CD4-positive, CD25-positive, alpha-beta regulatory T cell (primary cell): ENCODE measurements at regions not wholly inside any gene's neighbourhood (a gene's known extent, or its start where the extent isn't known, plus 50 kb on each side); places are given as distances from the start of the nearest gene placed in this dataset.
"Not testable (repeated sequence)": the region's sequence is repeated elsewhere in the genome, so short reads cannot be mapped to it uniquely, and the experiment has no call there.

Experiments used
- ATAC-seq, 2 donors: fragments of 150-1000 bp; cut with Tn5 transposase; one replicate each; pipeline ENCODE4 v1.10.0; 2021; ENCODE audit warnings: low read depth in 2 of 2, moderate number of reproducible peaks in 2 of 2, moderate library complexity in 1 of 2
- DNase-seq, 3 donors: peaks; one replicate each; pipeline versions ENCODE4 v3.0.0 to v3.0.0-alpha.2; 2012 to 2022; ENCODE audit warnings: mixed read lengths in 1 of 3
- H3K27ac ChIP-seq: one replicate; pipeline ENCODE4 v1.7.0; 2013; ENCODE audit warnings: mild to moderate bottlenecking, low read length; ENCODE audit not compliant: insufficient read depth, poor library complexity, severe bottlenecking
- H3K27me3 ChIP-seq: one replicate; pipeline ENCODE4 v1.7.0; 2013; ENCODE audit warnings: low read length; ENCODE audit not compliant: control insufficient read depth, insufficient read depth
- H3K36me3 ChIP-seq: one replicate; pipeline ENCODE4 v1.7.0; 2013; ENCODE audit warnings: mild to moderate bottlenecking, low read length, moderate library complexity; ENCODE audit not compliant: control insufficient read depth, insufficient read depth
- H3K4me1 ChIP-seq: 2 replicates; pipeline ENCODE4 v1.7.0; 2013; ENCODE audit warnings: mild to moderate bottlenecking, low read length; ENCODE audit not compliant: insufficient read depth, control insufficient read depth, poor library complexity, severe bottlenecking
- H3K4me3 ChIP-seq: one replicate; pipeline ENCODE4 v1.7.0; 2013; ENCODE audit warnings: low read depth, mild to moderate bottlenecking, low read length, moderate library complexity
- H3K9me3 ChIP-seq, 2 experiments: 1 replicate in 1 of 2; 2 replicates in 1 of 2; pipeline ENCODE4 v1.7.0; 2013; ENCODE audit warnings: low read length in 2 of 2, mild to moderate bottlenecking in 1 of 2, moderate library complexity in 1 of 2; ENCODE audit not compliant: control insufficient read depth in 2 of 2
- H3K27ac Mint-ChIP-seq, 3 donors: one replicate each; pipeline ENCODE4 v1.8.0; 2020 to 2022; ENCODE audit warnings: mild to moderate bottlenecking in 3 of 3, mixed read lengths in 3 of 3, moderate library complexity in 2 of 3
- H3K27me3 Mint-ChIP-seq: one replicate; pipeline ENCODE4 v1.8.0; 2022; ENCODE audit warnings: mild to moderate bottlenecking, mixed read lengths
- H3K36me3 Mint-ChIP-seq: one replicate; pipeline ENCODE4 v1.8.0; 2020; ENCODE audit warnings: mixed read lengths
- H3K4me1 Mint-ChIP-seq, 4 donors: one replicate each; pipeline ENCODE4 v1.8.0; 2020 to 2022; ENCODE audit warnings: mixed read lengths in 4 of 4, mild to moderate bottlenecking in 1 of 4
- H3K4me3 Mint-ChIP-seq, 4 donors: one replicate each; pipeline ENCODE4 v1.8.0; 2020 to 2022; ENCODE audit warnings: mild to moderate bottlenecking in 4 of 4, mixed read lengths in 4 of 4, moderate library complexity in 3 of 4
- H3K9me3 Mint-ChIP-seq, 7 donors: one replicate each; pipeline ENCODE4 v1.8.0; 2020 to 2022; ENCODE audit warnings: mixed read lengths in 7 of 7, mild to moderate bottlenecking in 3 of 7, moderate library complexity in 2 of 7

GRCh38 chr1:222195857-222196256, 352.0 kb downstream of the HHIPL2 start:
- no peak overlapping the region for H3K27ac Mint-ChIP-seq
- no peak for ATAC-seq
- Histone ChIP-seq H3K36me3 (no peaks in the 10 kb centered on the region), H3K27ac (no peak overlapping the region), H3K9me3 (no peaks in the 10 kb centered on the region), H3K27me3 (peaks cover 2% of the 10 kb centered on the region), H3K4me1 (no peaks in the 10 kb centered on the region), H3K4me3 (no peak overlapping the region)
- H3K4me1 Mint-ChIP-seq, result no peaks in the 10 kb centered on the region
- no peak for DNase-seq
- peaks cover 0 to 7% (median 0%) of the 10 kb centered on the region in 7 donors for H3K9me3 Mint-ChIP-seq
- peaks cover 6% of the 10 kb centered on the region for H3K36me3 Mint-ChIP-seq
- no peak overlapping the region for H3K4me3 Mint-ChIP-seq
- no peaks in the 10 kb centered on the region for H3K27me3 Mint-ChIP-seq

GRCh38 chr1:222189218-222189617, 358.7 kb downstream of the HHIPL2 start:
- no peak for ATAC-seq
- H3K36me3 Mint-ChIP-seq, result peaks cover 6% of the 10 kb centered on the region
- Histone ChIP-seq H3K27ac (no peak overlapping the region), H3K4me3 (no peak overlapping the region), H3K27me3 (no peaks in the 10 kb centered on the region), H3K9me3 (no peaks in the 10 kb centered on the region), H3K36me3 (no peaks in the 10 kb centered on the region), H3K4me1 (no peaks in the 10 kb centered on the region)
- H3K4me3 Mint-ChIP-seq, result no peak overlapping the region
- H3K9me3 Mint-ChIP-seq, result peaks cover 0 to 7% (median 0%) of the 10 kb centered on the region in 7 donors
- H3K27me3 Mint-ChIP-seq, result no peaks in the 10 kb centered on the region
- no peak for DNase-seq
- no peak overlapping the region for H3K27ac Mint-ChIP-seq
- no peaks in the 10 kb centered on the region for H3K4me1 Mint-ChIP-seq

- H3K36me3 ChIP-seq, result no peaks in the 10 kb centered on the region
- Mint-ChIP-seq H3K9me3 (peaks cover 0 to 7% (median 0%) of the 10 kb centered on the region in 7 donors), H3K36me3 (peaks cover 6% of the 10 kb centered on the region), H3K4me1 (no peaks in the 10 kb centered on the region), H3K27ac (no peak overlapping the region), H3K4me3 (no peak overlapping the region), H3K27me3 (peaks cover 3% of the 10 kb centered on the region)
- no peak overlapping the region for H3K4me3 ChIP-seq
- DNase-seq (no peak), ATAC-seq (no peak)
- H3K27me3 ChIP-seq, result no peaks in the 10 kb centered on the region
- H3K9me3 ChIP-seq, result no peaks in the 10 kb centered on the region
- no peaks in the 10 kb centered on the region for H3K4me1 ChIP-seq
- no peak overlapping the region for H3K27ac ChIP-seq
Measured at GRCh38 chr1:222187566-222188332, 360.2 kb downstream of the HHIPL2 start.

GRCh38 chr1:222182641-222183040, 365.3 kb downstream of the HHIPL2 start:
- H3K4me1 ChIP-seq, result no peaks in the 10 kb centered on the region
- no peaks in the 10 kb centered on the region for H3K27me3 ChIP-seq
- no peaks in the 10 kb centered on the region for H3K36me3 ChIP-seq
- H3K9me3 Mint-ChIP-seq, result peaks cover 0 to 12% (median 5%) of the 10 kb centered on the region in 7 donors
- no peak overlapping the region for H3K27ac ChIP-seq
- H3K36me3 Mint-ChIP-seq, result no peaks in the 10 kb centered on the region
- H3K27ac Mint-ChIP-seq, result no peak overlapping the region
- no peak for DNase-seq
- H3K4me3 Mint-ChIP-seq, result no peak overlapping the region
- no peak for ATAC-seq
- H3K9me3 ChIP-seq, result no peaks in the 10 kb centered on the region
- peaks cover 0 to 4% (median 0%) of the 10 kb centered on the region in 4 donors for H3K4me1 Mint-ChIP-seq
- no peak overlapping the region for H3K4me3 ChIP-seq
- H3K27me3 Mint-ChIP-seq, result peaks cover 13% of the 10 kb centered on the region

DNA sequence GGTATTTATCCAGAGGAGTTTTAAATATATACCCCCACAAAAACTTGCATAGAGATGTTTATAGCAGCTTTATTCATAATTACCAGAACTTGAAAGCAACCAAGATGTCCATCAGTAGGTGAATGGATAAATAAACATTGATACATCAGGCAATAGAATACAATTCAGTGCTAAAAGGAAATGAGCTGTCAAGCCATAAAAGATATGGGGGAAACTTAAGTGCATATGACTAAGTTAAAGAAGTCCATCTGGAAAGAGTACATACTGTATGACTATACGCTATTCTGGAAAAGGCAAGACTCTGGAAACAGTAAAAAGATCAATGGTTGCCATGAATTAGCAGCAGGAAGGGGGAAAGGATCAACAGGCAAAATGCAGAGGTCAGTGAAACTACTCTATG, 366.7 kb downstream of the HHIPL2 start:
- DNase-seq, result no peak
- peaks cover 0 to 12% (median 5%) of the 10 kb centered on the region in 7 donors for H3K9me3 Mint-ChIP-seq
- H3K27me3 Mint-ChIP-seq, result peaks cover 15% of the 10 kb centered on the region
- no peak overlapping the region for H3K27ac Mint-ChIP-seq
- H3K27me3 ChIP-seq, result no peaks in the 10 kb centered on the region
- no peaks in the 10 kb centered on the region for H3K9me3 ChIP-seq
- H3K4me1 ChIP-seq, result no peaks in the 10 kb centered on the region
- peaks cover 0 to 4% (median 0%) of the 10 kb centered on the region in 4 donors for H3K4me1 Mint-ChIP-seq
- no peak overlapping the region for H3K4me3 Mint-ChIP-seq
- no peak overlapping the region for H3K4me3 ChIP-seq
- ATAC-seq, result no peak
- no peak overlapping the region for H3K27ac ChIP-seq
- H3K36me3 ChIP-seq, result no peaks in the 10 kb centered on the region
- H3K36me3 Mint-ChIP-seq, result no peaks in the 10 kb centered on the region

DNA sequence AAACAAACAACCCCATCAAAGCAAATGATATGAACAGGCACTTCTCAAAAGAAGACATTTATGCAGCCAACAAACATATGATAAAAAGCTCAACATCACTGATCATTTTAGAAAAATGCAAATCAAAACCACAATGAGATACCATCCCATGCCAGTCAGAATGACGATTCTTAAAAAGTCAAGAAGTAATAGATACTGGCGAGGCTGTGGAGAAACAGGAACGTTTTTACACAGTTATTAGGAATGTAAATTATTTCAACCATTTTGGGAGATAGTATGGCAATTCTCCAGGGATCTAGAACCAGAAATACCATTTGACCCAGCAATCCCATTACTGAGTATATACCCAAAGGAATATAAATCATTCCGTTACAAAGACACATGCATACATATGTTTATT, 370.4 kb downstream of the HHIPL2 start:
- not testable (repeated sequence) for H3K36me3 Mint-ChIP-seq, DNase-seq, H3K4me3 ChIP-seq, H3K27me3 ChIP-seq, H3K27ac ChIP-seq, H3K4me1 Mint-ChIP-seq, H3K36me3 ChIP-seq, H3K9me3 ChIP-seq, H3K4me3 Mint-ChIP-seq, H3K27ac Mint-ChIP-seq, H3K4me1 ChIP-seq, ATAC-seq
- Mint-ChIP-seq H3K27me3 (peaks cover 11% of the 10 kb centered on the region), H3K9me3 (peaks cover 0 to 16% (median 9%) of the 10 kb centered on the region in 7 donors)

- DNase-seq (peak in 1 of 3 donors; percentile 17), ATAC-seq (no peak)
- Mint-ChIP-seq H3K27ac (no peak overlapping the region), H3K9me3 (peaks cover 0 to 23% (median 9%) of the 10 kb centered on the region in 7 donors), H3K36me3 (peaks cover 4% of the 10 kb centered on the region), H3K4me3 (no peak overlapping the region), H3K4me1 (peaks cover 0 to 5% (median under 1%) of the 10 kb centered on the region in 4 donors), H3K27me3 (no peaks in the 10 kb centered on the region)
- no peak overlapping the region for H3K27ac ChIP-seq
- peaks cover 2% of the 10 kb centered on the region for H3K27me3 ChIP-seq
- no peak overlapping the region for H3K4me3 ChIP-seq
- H3K36me3 ChIP-seq, result no peaks in the 10 kb centered on the region
- H3K9me3 ChIP-seq, result peaks cover 8% of the 10 kb centered on the region in 2 experiments
- H3K4me1 ChIP-seq, result no peaks in the 10 kb centered on the region
Measured at GRCh38 chr1:222171005-222171404, 376.9 kb downstream of the HHIPL2 start.

DNA sequence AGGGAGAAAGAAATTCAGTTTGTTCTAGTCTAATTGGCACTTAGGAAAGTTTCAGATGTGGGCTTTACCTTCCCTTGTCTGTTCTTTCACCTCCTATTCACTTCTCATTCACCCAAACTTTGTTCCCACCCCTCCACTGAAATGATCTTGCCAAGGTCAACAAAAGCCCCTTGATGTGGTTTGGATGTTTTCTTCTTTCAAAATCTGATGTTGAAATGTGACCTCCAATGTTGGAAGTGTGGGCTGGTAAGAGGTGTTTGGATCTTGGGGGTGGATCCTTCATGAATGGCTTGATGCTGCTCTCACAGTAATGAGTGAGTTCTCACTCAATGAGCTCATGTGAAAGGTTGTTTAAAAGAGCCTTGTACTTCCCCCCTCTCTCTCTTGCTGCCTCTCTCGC, 379.3 kb downstream of the HHIPL2 start:
- ATAC-seq (no peak), DNase-seq (no peak)
- H3K4me1 ChIP-seq, result no peaks in the 10 kb centered on the region
- H3K9me3 Mint-ChIP-seq, result peaks cover 0 to 21% (median 10%) of the 10 kb centered on the region in 7 donors
- H3K27ac ChIP-seq, result no peak overlapping the region
- peaks cover 8% of the 10 kb centered on the region in 2 experiments for H3K9me3 ChIP-seq
- no peak overlapping the region for H3K27ac Mint-ChIP-seq
- H3K27me3 ChIP-seq, result peaks cover 2% of the 10 kb centered on the region
- no peak overlapping the region for H3K4me3 Mint-ChIP-seq
- H3K4me1 Mint-ChIP-seq, result peaks cover 0 to 5% (median under 1%) of the 10 kb centered on the region in 4 donors
- peaks cover 4% of the 10 kb centered on the region for H3K36me3 Mint-ChIP-seq
- H3K36me3 ChIP-seq, result no peaks in the 10 kb centered on the region
- no peaks in the 10 kb centered on the region for H3K27me3 Mint-ChIP-seq
- no peak overlapping the region for H3K4me3 ChIP-seq
